Muscle of leg (tissue), 3 donors: ENCODE measurements at regions not wholly inside any gene's neighbourhood (a gene's known extent, or its start where the extent isn't known, plus 50 kb on each side); places are given as distances from the start of the nearest gene placed in this dataset.

Source experiments
- DNase-seq: peaks from one replicate; pipeline ENCODE4 v3.0.0; 2013
- H3K27ac ChIP-seq: one replicate; pipeline ENCODE4 v1.5.1; 2013; ENCODE audit warnings: mild to moderate bottlenecking, low read length, control low read depth
- H3K27me3 ChIP-seq: one replicate; pipeline ENCODE4 v1.6.1; 2013; ENCODE audit warnings: low read length; ENCODE audit not compliant: control insufficient read depth, insufficient read depth
- H3K36me3 ChIP-seq: one replicate; pipeline ENCODE4 v1.6.1; 2013; ENCODE audit warnings: low read length; ENCODE audit not compliant: control insufficient read depth, insufficient read depth
- H3K4me1 ChIP-seq: one replicate; pipeline ENCODE4 v1.6.1; 2013; ENCODE audit warnings: low read length; ENCODE audit not compliant: control insufficient read depth, insufficient read depth
- H3K4me3 ChIP-seq: one replicate; pipeline ENCODE4 v1.5.1; 2013; ENCODE audit warnings: low read length, control low read depth
- H3K9me3 ChIP-seq: replicated peaks from 2 replicates; pipeline ENCODE4 v1.6.1; 2013; ENCODE audit warnings: low read depth, low read length; ENCODE audit not compliant: control insufficient read depth
- WGBS: methylation state at CpG from one replicate; pipeline ENCODE4 v1.1.5; 2013; ENCODE audit warnings: missing lambda C conversion rate; ENCODE audit not compliant: insufficient coverage; 5-methylcytosine and 5-hydroxymethylcytosine counted together

DNA sequence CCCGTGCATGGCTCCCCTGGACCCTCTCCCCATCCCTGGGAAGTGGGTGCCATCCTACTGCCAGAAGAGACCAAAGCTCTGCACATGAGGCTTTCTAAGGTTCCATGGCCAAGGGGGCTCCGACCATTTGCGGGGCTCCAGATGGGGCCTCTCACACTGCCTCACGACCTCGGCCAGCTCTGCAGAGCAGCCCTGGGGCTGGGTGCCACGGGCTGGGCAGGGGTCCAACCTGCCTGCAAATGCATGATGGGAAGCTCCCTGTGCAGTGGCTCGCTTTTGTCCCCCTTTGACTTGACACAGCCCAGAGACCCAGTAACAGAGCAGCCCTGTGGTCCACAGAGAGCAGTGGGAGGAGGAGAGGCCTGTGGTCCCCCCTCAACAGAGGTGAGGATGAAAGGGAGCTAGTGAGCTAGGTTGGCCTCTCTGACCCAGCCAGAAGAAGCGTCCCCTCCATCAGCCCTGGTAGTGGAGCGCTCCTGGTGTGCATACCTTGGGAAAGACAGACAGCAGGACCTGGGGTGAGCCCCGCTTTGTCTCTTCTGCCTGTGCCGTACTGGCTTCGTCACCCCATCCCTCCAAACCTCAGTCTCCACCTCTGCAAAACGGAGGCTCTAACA, 174.1 kb downstream of the DDX1 start:
- Histone ChIP-seq H3K27ac (no peak overlapping the region), H3K4me3 (no peak overlapping the region), H3K36me3 (no peaks in the 10 kb centered on the region), H3K9me3 (no peaks in the 10 kb centered on the region), H3K4me1 (peaks cover 2% of the 10 kb centered on the region), H3K27me3 (peaks cover 8% of the 10 kb centered on the region)
- DNase-seq = no peak
- WGBS = 57% methylated on average over 7 of the region's 13 CpGs

DNA sequence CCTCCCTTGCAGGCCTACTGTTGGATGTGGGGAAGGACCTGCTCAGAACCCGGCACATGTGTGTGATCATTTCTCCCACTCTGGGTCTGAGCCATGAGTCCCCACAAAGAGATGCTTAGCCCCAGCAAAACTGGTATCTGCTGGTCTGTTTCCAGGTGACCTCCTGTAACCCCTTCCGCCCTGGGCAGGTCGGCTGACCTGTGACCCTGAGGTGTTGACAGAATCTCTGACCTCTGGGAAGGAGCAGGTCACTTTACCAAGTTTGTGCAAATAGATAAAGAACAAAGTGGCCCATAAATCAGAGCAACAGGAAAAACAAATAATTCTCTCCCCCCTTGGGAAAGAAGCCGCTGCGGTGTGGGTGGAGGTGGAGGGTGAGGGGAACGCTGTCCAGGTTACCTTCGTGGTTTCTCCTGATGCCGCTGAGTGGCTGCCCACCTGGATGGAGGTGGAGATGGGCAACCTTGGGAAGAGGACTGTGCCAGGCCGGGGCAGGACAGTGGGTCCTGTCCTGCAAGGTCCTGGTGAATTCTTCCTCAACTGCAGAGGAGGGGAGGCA, 174.0 kb upstream of the MYCN start:
- Histone ChIP-seq H3K9me3 (no peaks in the 10 kb centered on the region), H3K36me3 (no peaks in the 10 kb centered on the region), H3K27me3 (peaks cover 8% of the 10 kb centered on the region), H3K4me1 (peaks cover 2% of the 10 kb centered on the region), H3K4me3 (no peak overlapping the region), H3K27ac (no peak overlapping the region)
- WGBS = 51% methylated on average over 5 of the region's 9 CpGs
- DNase-seq = no peak

DNA sequence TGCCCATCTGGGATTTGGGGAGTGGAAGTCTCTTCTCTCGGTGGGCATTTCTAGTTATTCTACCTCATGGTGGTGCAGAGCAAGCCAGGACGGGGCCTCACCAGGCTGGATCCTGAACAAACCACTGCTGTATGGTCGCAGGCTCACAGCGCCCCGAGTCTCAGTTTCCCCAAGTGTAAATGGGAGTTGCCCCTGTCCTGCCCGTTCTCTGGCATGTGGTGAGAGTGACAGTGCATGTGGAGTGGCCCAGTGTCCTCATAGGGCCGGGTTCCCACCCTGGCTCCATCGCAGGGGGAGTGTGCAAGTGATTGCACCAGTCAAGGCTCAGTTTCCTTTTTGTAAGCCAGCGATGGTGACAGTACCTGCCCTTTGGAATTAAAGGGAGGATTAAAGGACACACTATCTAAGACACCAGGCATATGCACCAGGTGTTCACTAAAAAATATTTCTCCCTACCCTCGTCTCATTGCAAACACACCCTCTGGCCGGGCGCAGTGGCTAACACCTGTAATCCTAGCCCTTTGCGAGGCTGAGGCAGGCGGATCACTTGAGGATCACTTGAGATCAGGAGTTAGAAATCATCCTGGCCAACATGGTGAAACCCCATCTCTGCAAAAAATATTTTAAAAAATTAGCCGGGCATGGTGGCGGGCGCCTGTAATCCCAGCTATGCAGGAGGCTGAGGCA, 173.3 kb upstream of the MYCN start:
- no peak for DNase-seq
- no peak overlapping the region for H3K27ac ChIP-seq
- H3K27me3 ChIP-seq = peaks cover 8% of the 10 kb centered on the region
- no peaks in the 10 kb centered on the region for H3K36me3 ChIP-seq
- 79% methylated on average over 13 of the region's 17 CpGs for WGBS
- H3K4me1 ChIP-seq = peaks cover 2% of the 10 kb centered on the region
- H3K9me3 ChIP-seq = no peaks in the 10 kb centered on the region
- H3K4me3 ChIP-seq = no peak overlapping the region

DNA sequence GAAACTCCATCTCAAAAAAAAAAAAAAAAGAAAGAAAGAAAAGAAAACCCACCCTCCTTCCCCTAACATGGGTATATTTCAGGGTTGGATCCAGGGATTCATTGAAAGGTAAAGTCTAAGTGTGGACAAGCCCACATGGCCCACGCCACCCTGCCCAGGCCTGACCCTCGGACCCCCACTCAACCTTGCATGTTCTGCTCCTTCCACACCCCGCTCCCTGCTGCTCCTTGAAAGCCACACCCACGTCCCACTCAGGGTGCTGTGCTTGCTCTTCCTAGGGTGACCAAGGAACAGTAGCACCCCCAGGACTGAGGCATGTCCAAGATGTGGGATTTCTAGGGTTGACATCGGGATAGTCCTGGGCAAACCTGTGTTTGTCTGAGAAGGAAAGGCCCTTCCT, 172.7 kb upstream of the MYCN start:
- H3K4me1 ChIP-seq = peaks cover 2% of the 10 kb centered on the region
- no peak overlapping the region for H3K27ac ChIP-seq
- peaks cover 8% of the 10 kb centered on the region for H3K27me3 ChIP-seq
- WGBS = 40% methylated on average over 1 of the region's 5 CpGs
- DNase-seq = no peak
- H3K4me3 ChIP-seq = no peak overlapping the region
- H3K36me3 ChIP-seq = no peaks in the 10 kb centered on the region
- H3K9me3 ChIP-seq = no peaks in the 10 kb centered on the region

DNA sequence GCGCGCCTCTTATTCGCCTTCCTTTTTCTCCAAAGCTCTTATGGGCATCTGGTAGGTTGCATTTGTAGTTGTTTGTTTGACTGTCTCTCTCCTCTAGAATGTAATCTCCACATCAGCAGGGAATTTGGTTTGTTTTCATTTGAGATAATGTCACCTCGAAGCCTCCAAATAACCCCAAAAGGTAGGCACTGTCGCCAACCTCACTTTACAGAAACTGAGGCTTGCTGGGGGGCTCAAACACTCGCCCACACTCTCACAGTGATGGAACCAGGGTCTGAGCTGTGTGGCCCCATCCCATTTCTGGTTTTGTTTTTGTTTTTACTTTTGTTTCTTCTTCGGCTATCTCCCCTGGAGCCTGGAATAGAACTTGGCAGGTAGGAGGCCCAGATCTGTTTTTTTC, 172.2 kb upstream of the MYCN start:
- Histone ChIP-seq H3K27me3 (peaks cover 8% of the 10 kb centered on the region), H3K9me3 (no peaks in the 10 kb centered on the region), H3K4me1 (peaks cover 1% of the 10 kb centered on the region), H3K4me3 (no peak overlapping the region), H3K27ac (no peak overlapping the region), H3K36me3 (no peaks in the 10 kb centered on the region)
- DNase-seq = no peak
- WGBS = 73% methylated on average over 4 of the region's 7 CpGs

DNA sequence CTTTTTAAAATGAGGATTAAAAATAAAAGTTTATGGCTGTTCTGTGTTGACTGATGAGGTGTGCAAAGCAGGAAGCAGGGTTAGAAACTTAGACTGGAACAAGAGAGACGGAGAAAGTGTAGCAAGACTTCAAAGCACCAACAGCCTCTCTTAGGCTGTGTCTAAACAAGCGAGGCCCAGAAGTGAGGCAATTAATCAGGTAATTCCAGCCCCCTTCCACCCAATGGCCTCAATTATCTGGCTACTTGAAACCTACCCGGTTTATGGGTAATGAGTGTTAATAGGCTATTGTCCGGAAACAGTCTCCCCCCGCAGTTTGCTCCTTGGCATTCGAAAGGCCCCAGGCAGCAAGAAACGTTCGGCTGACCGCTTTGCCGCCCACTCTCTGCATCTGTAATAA, 171.7 kb upstream of the MYCN start:
- H3K4me3 ChIP-seq = no peak overlapping the region
- DNase-seq = no peak
- WGBS = 54% methylated on average over 7 of the region's 10 CpGs

DNA sequence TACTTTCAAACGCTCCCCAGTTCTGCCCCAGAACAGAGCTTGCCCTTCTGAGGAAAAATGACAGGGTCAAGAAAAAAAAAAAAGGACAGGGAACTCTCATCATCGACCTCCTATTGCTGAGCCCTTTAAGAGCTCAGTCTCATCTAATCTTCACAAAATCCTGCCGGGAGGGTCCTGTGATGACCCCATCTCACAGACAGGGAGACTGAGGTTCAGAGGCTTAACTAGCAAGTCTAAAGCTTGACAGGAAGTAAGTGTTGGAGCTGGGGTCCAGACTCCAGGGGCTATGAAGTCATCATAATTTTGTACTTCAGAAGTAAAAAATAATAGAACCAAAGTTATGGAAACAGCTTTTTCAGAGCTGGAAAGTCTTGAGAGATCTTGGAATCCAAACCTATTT, 171.1 kb upstream of the MYCN start:
- peaks cover 8% of the 10 kb centered on the region for H3K27me3 ChIP-seq
- DNase-seq = no peak
- no peaks in the 10 kb centered on the region for H3K9me3 ChIP-seq
- H3K36me3 ChIP-seq = no peaks in the 10 kb centered on the region
- H3K4me1 ChIP-seq = no peaks in the 10 kb centered on the region
- H3K27ac ChIP-seq = no peak overlapping the region
- H3K4me3 ChIP-seq = no peak overlapping the region
- no CpG with 5 or more reads among the region's 3 CpGs for WGBS

More for the DNA sequence above, 171.7 kb upstream of the MYCN start:
- H3K36me3 ChIP-seq = no peaks in the 10 kb centered on the region
- H3K4me1 ChIP-seq = no peaks in the 10 kb centered on the region
- no peak overlapping the region for H3K27ac ChIP-seq
- H3K27me3 ChIP-seq = peaks cover 8% of the 10 kb centered on the region
- no peaks in the 10 kb centered on the region for H3K9me3 ChIP-seq

DNA sequence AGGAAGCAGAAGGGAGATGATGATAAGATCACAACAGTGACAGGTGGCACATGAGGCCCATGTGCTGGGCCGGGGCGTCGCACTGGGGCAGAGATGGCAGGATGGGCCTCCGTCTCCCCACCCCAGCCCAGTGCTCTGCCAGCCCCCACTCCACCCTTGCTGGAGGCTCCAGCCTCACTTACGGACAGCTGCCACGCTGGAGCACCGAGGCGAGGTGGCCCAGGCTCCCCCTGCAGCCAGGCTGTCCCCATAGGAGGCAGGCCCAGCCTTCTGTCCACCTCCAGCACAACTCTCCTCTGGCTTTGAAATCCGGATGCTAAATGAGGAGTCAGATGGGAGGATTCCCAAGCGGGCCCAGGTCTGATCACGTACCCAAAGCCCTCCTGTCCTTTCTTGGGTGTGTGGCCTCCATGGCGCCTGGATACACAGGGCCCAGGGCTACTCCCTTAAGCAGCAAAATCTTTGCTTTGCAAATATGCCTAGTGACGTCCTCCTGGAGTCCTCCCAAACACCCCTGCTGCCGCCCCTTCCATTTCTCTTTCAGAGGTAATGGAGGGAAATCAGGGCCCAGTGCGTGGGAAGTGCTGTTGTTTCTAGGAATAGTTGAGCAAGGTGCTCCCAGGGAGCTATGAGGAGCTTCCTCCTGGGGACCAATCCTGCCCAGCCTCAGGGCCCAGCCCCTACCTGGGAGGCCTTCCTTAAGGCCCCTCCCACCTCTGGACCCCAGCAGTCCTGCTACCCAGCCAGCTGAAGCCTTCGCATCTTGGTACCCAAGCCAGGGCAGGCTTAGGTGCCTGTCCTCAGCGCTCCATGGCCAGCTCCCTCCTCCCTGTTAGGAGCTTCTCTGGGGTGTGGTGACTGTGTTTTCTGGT, 170.4 kb upstream of the MYCN start:
- WGBS = 84% methylated on average over 11 of the region's 17 CpGs
- Histone ChIP-seq H3K27me3 (peaks cover 8% of the 10 kb centered on the region), H3K9me3 (no peaks in the 10 kb centered on the region), H3K4me1 (no peaks in the 10 kb centered on the region), H3K36me3 (no peaks in the 10 kb centered on the region), H3K4me3 (no peak overlapping the region), H3K27ac (no peak overlapping the region)
- DNase-seq = no peak

DNA sequence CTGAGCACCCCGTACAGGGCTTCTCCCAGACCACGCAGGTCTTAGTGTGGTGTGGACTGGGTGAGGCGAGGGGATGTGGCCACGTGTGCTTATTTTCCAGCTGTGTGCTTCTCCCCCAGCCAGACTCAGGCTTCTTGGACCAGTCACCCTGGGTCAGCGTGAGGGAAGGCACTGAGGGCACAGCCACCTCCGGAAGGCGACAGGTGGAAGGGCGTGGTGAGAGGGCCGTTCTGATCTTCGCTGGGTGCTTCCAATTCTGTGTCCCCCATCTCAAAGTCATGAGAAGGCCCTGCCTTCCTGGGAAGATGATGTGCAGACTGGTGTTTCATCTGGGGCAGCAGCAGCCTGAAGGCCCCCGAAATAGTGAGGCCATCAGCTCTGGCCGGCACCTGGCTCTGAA, 169.7 kb upstream of the MYCN start:
- no peak overlapping the region for H3K4me3 ChIP-seq
- H3K27me3 ChIP-seq = peaks cover 8% of the 10 kb centered on the region
- no peaks in the 10 kb centered on the region for H3K9me3 ChIP-seq
- no peak overlapping the region for H3K27ac ChIP-seq
- H3K4me1 ChIP-seq = no peaks in the 10 kb centered on the region
- no peak for DNase-seq
- 84% methylated on average over 10 of the region's 12 CpGs for WGBS
- H3K36me3 ChIP-seq = no peaks in the 10 kb centered on the region

DNA sequence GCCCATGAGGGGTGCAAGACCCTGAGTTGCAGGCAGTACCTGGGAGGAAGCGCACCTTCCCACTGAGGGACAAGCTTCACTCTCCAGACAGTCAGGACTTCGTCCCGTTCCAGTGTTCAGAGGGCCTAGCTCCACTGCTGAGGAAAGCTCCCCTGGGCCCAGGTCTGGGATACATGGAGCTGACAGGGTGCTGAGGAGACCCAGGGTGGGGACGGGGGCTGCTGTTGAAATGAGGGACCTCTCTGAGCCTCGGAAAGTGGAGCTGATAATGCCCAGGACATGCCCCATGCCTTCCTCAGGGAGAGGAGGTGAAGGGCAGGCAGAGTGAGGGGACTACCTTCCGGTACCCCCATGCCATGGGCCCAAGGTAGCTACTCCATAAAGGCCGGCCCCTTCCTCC, 169.2 kb upstream of the MYCN start:
- Histone ChIP-seq H3K4me3 (no peak overlapping the region), H3K36me3 (no peaks in the 10 kb centered on the region)
- WGBS = 96% methylated on average over 4 of the region's 7 CpGs

More for the DNA sequence above, 169.2 kb upstream of the MYCN start:
- Histone ChIP-seq H3K9me3 (no peaks in the 10 kb centered on the region), H3K27ac (no peak overlapping the region), H3K4me1 (no peaks in the 10 kb centered on the region), H3K27me3 (peaks cover 8% of the 10 kb centered on the region)
- DNase-seq = no peak
